Left ventricle myocardium inferior (tissue), 1 donor: ENCODE measurements at regions not wholly inside any gene's neighbourhood (a gene's known extent, or its start where the extent isn't known, plus 50 kb on each side); places are given as distances from the start of the nearest gene placed in this dataset.

Experiments
- DNase-seq: peaks from one replicate; pipeline ENCODE4 v3.0.0-alpha.2; 2020
- H3K27ac ChIP-seq: fragments of 200-600 bp; replicated peaks from 2 replicates; pipeline ENCODE4 v1.8.0; 2021
- H3K27me3 ChIP-seq: fragments of 200-600 bp; 2 replicates; pipeline ENCODE4 v1.8.0; 2021; ENCODE audit warnings: low read depth
- H3K36me3 ChIP-seq: fragments of 200-600 bp; 2 replicates; pipeline ENCODE4 v1.8.0; 2021
- H3K4me1 ChIP-seq: fragments of 200-600 bp; 2 replicates; pipeline ENCODE4 v1.8.0; 2021
- H3K4me3 ChIP-seq: fragments of 200-600 bp; 2 replicates; pipeline ENCODE4 v1.8.0; 2021; ENCODE audit warnings: mild to moderate bottlenecking, moderate library complexity
- H3K9me3 ChIP-seq: fragments of 200-600 bp; replicated peaks from 2 replicates; pipeline ENCODE4 v1.8.0; 2021
- CTCF ChIP-seq: fragments of 200-600 bp; IDR thresholded peaks from 2 replicates; pipeline ENCODE4 v1.8.0; 2021; ENCODE audit warnings: antibody characterized with exemption, mild to moderate bottlenecking, borderline replicate concordance
- intact Hi-C: fragments of 100-400 bp; cut with micrococcal nuclease; formaldehyde crosslinking; loops from one replicate; pipeline ENCODE4 v1.11.0; 2022
- donor health status: DM: no; HTN: yes; CAD: no; lungs with severe emphysema.

GRCh38 chr1:175810305-175810704, 66.9 kb upstream of the TNR start:
- Histone ChIP-seq H3K27ac (no peak overlapping the region), H3K4me1 (no peaks in the 10 kb centered on the region), H3K27me3 (no peaks in the 10 kb centered on the region), H3K36me3 (no peaks in the 10 kb centered on the region), H3K4me3 (no peak overlapping the region), H3K9me3 (no peaks in the 10 kb centered on the region)
- no peak for DNase-seq
- no peak for TF ChIP-seq CTCF
- intact Hi-C loops = no loop called here

GRCh38 chr1:175808999-175809398, 65.6 kb upstream of the TNR start:
- no peak for TF ChIP-seq CTCF
- H3K27me3 ChIP-seq = no peaks in the 10 kb centered on the region
- peaks cover 9% of the 10 kb centered on the region for H3K4me1 ChIP-seq
- no peaks in the 10 kb centered on the region for H3K9me3 ChIP-seq
- H3K36me3 ChIP-seq = no peaks in the 10 kb centered on the region
- no peak for DNase-seq
- H3K4me3 ChIP-seq = no peak overlapping the region
- no peak overlapping the region for H3K27ac ChIP-seq
- intact Hi-C loops = no loop called here

- no peaks in the 10 kb centered on the region for H3K9me3 ChIP-seq
- no peak for TF ChIP-seq CTCF
- H3K4me3 ChIP-seq = no peak overlapping the region
- no peaks in the 10 kb centered on the region for H3K27me3 ChIP-seq
- H3K27ac ChIP-seq = no peak overlapping the region
- H3K4me1 ChIP-seq = peaks cover 13% of the 10 kb centered on the region
- DNase-seq = no peak
- H3K36me3 ChIP-seq = no peaks in the 10 kb centered on the region
- intact Hi-C loops = no loop called here
These were observed 65.2 kb upstream of the TNR start for GRCh38 chr1:175808573-175808972.

DNA sequence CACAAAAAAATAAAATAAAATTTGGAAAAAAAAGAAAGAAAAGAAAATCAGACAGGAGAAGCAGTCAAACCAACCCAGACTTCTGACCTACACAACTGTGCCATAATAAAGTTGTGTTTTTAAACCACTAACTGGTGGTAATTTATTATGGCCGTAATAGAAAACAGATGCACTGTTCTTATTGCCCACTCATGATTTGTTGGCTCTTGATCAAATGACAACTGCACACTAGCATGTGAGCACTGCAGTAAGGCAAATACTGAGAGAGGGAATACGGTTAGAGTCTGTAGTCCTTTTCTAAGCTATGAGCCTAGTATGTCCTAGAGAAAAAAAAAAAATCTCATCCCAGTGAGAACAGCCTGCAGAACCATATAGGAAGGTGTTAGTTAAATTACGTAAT, 61.2 kb upstream of the TNR start:
- Histone ChIP-seq H3K27me3 (no peaks in the 10 kb centered on the region), H3K9me3 (no peaks in the 10 kb centered on the region), H3K4me1 (peaks cover 25% of the 10 kb centered on the region), H3K27ac (no peak overlapping the region), H3K36me3 (no peaks in the 10 kb centered on the region), H3K4me3 (no peak overlapping the region)
- intact Hi-C loops = no loop called here
- TF ChIP-seq CTCF = no peak
- no peak for DNase-seq

DNA sequence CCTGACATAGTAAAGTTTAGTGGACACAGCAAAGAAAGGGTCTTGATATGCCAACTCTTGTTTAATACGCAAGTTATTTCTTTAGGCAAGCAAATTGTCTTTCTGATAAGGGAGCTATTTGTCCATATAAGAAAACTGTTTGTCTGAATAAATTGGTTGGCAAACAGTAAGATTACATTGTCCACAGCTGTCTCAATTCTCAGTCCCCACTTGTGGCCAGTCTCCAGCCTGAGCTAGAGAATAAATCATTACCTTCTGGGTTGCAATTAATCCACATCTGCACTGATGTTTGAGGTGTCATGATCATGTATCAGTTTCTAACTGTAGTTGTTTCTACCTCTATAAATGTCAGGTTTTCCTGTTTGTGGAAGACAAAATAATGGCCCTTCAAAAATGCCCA, 60.0 kb upstream of the TNR start:
- peaks cover 25% of the 10 kb centered on the region for H3K4me1 ChIP-seq
- intact Hi-C loops = no loop called here
- no peak overlapping the region for H3K4me3 ChIP-seq
- no peak for DNase-seq
- no peak for TF ChIP-seq CTCF
- no peaks in the 10 kb centered on the region for H3K9me3 ChIP-seq
- no peaks in the 10 kb centered on the region for H3K36me3 ChIP-seq
- H3K27me3 ChIP-seq = no peaks in the 10 kb centered on the region
- H3K27ac ChIP-seq = no peak overlapping the region

DNA sequence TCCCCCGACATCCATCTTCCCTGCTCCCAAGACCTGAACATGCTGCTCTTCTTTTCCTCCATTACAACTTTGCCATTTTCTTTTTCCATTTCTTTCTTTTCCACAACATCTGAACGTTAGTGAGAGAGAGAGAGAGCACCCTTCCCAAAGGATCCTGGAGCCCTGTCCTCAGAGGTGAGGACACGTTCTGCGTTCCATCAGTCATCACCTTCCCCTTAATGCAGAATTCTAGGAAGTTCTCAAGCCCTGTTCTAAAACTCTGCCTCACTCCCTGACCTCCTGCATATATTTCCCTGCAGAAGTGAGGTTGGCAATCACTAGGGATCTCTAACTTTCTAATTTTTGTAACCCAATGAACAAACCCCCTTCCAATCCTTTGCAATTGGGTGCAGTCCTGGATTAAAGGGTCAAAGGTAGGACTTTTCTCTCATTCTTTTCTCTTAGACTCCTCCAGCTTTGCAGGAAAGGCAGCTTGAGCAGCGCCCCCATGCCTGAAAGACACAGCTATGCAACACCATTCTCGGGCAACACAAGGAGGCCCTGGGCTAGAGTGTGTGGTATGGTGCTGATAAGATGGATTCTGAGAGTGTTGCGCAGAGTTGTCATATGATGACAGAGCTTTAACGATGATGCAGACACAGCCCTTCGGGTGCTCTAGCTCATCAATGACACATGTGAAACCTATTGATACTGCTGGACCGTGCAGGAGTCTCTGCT, 59.2 kb upstream of the TNR start:
- Histone ChIP-seq H3K4me1 (peaks cover 25% of the 10 kb centered on the region), H3K36me3 (no peaks in the 10 kb centered on the region), H3K4me3 (no peak overlapping the region), H3K27ac (peak overlapping the region; percentile 54), H3K9me3 (no peaks in the 10 kb centered on the region), H3K27me3 (no peaks in the 10 kb centered on the region)
- no peak for TF ChIP-seq CTCF
- DNase-seq = no peak
- intact Hi-C loops = no loop called here
